IgD-negative memory B cell (primary cell): ENCODE measurements at regions not wholly inside any gene's neighbourhood (a gene's known extent, or its start where the extent isn't known, plus 50 kb on each side); places are given as distances from the start of the nearest gene placed in this dataset.
A peak's percentile ranks its signal among the peaks of the same experiment; 100 is the strongest.

Experiments used
- H3K27ac Mint-ChIP-seq, 3 donors: one replicate each; pipeline ENCODE4 v1.8.0; 2020 to 2022; ENCODE audit warnings: mild to moderate bottlenecking in 3 of 3, mixed read lengths in 3 of 3, moderate library complexity in 1 of 3
- H3K27me3 Mint-ChIP-seq: one replicate; pipeline ENCODE4 v1.8.0; 2021; ENCODE audit warnings: mixed read lengths
- H3K36me3 Mint-ChIP-seq: one replicate; pipeline ENCODE4 v1.8.0; 2020; ENCODE audit warnings: mild to moderate bottlenecking, mixed read lengths
- H3K4me1 Mint-ChIP-seq, 3 donors: one replicate each; pipeline ENCODE4 v1.8.0; 2020 to 2022; ENCODE audit warnings: mixed read lengths in 3 of 3, mild to moderate bottlenecking in 1 of 3
- H3K4me3 Mint-ChIP-seq, 4 donors: one replicate each; pipeline ENCODE4 v1.8.0; 2020 to 2022; ENCODE audit warnings: mild to moderate bottlenecking in 4 of 4, mixed read lengths in 4 of 4, moderate library complexity in 3 of 4
- H3K9me3 Mint-ChIP-seq, 3 donors: one replicate each; pipeline ENCODE4 v1.8.0; 2020 to 2021; ENCODE audit warnings: mixed read lengths in 3 of 3, mild to moderate bottlenecking in 1 of 3

- Mint-ChIP-seq H3K4me1 (peaks cover 0 to 3% (median 0%) of the 10 kb centered on the region in 3 donors), H3K4me3 (no peak overlapping the region), H3K27me3 (peaks cover 25% of the 10 kb centered on the region), H3K36me3 (no peaks in the 10 kb centered on the region), H3K27ac (no peak overlapping the region), H3K9me3 (peaks cover 0 to 3% (median 0%) of the 10 kb centered on the region in 3 donors)
These were observed 110.6 kb upstream of the NECTIN1 start for GRCh38 chr11:119839476-119840133.

GRCh38 chr11:119835753-119836152 is 106.8 kb upstream of the NECTIN1 start:
- H3K36me3 Mint-ChIP-seq, result no peaks in the 10 kb centered on the region
- no peak overlapping the region for H3K4me3 Mint-ChIP-seq

GRCh38 chr11:119832202-119832935 is 103.4 kb upstream of the NECTIN1 start:
- Mint-ChIP-seq H3K4me1 (peaks cover 0 to 1% (median 0%) of the 10 kb centered on the region in 3 donors), H3K27me3 (peaks cover 19% of the 10 kb centered on the region), H3K9me3 (peaks cover 0 to 3% (median 0%) of the 10 kb centered on the region in 3 donors), H3K27ac (no peak overlapping the region), H3K36me3 (no peaks in the 10 kb centered on the region), H3K4me3 (no peak overlapping the region)

More at GRCh38 chr11:119835753-119836152, 106.8 kb upstream of the NECTIN1 start:
- Mint-ChIP-seq H3K27ac (no peak overlapping the region), H3K4me1 (peaks cover 0 to 1% (median 0%) of the 10 kb centered on the region in 3 donors), H3K27me3 (peaks cover 25% of the 10 kb centered on the region), H3K9me3 (peaks cover 0 to 1% (median 0%) of the 10 kb centered on the region in 3 donors)

GRCh38 chr11:119831011-119831410 is 102.0 kb upstream of the NECTIN1 start:
- no peaks in the 10 kb centered on the region for H3K36me3 Mint-ChIP-seq
- no peak overlapping the region for H3K27ac Mint-ChIP-seq
- H3K27me3 Mint-ChIP-seq, result peaks cover 17% of the 10 kb centered on the region
- H3K9me3 Mint-ChIP-seq, result peaks cover 0 to 6% (median under 1%) of the 10 kb centered on the region in 3 donors
- peaks cover 0 to 1% (median 0%) of the 10 kb centered on the region in 3 donors for H3K4me1 Mint-ChIP-seq
- H3K4me3 Mint-ChIP-seq, result no peak overlapping the region

- no peaks in the 10 kb centered on the region for H3K36me3 Mint-ChIP-seq
- H3K9me3 Mint-ChIP-seq, result peaks cover 0 to 7% (median 6%) of the 10 kb centered on the region in 3 donors
- H3K4me1 Mint-ChIP-seq, result peaks cover 0 to 1% (median 0%) of the 10 kb centered on the region in 3 donors
- H3K4me3 Mint-ChIP-seq, result no peak overlapping the region
- no peak overlapping the region for H3K27ac Mint-ChIP-seq
- peaks cover 18% of the 10 kb centered on the region for H3K27me3 Mint-ChIP-seq
These were observed 101.4 kb upstream of the NECTIN1 start for GRCh38 chr11:119830400-119830799.

GRCh38 chr11:119829402-119829801 is 100.4 kb upstream of the NECTIN1 start:
- Mint-ChIP-seq H3K4me1 (no peaks in the 10 kb centered on the region), H3K27ac (no peak overlapping the region), H3K27me3 (peaks cover 15% of the 10 kb centered on the region), H3K36me3 (no peaks in the 10 kb centered on the region), H3K4me3 (no peak overlapping the region), H3K9me3 (peaks cover 0 to 11% (median 6%) of the 10 kb centered on the region in 3 donors)

GRCh38 chr11:119828819-119829218 is 99.8 kb upstream of the NECTIN1 start:
- Mint-ChIP-seq H3K4me1 (no peaks in the 10 kb centered on the region), H3K4me3 (no peak overlapping the region), H3K36me3 (no peaks in the 10 kb centered on the region), H3K27ac (no peak overlapping the region), H3K27me3 (peaks cover 15% of the 10 kb centered on the region), H3K9me3 (peaks cover 0 to 11% (median 6%) of the 10 kb centered on the region in 3 donors)

- peaks cover 14% of the 10 kb centered on the region for H3K27me3 Mint-ChIP-seq
- no peak overlapping the region for H3K4me3 Mint-ChIP-seq
- peaks cover 0 to 1% (median 0%) of the 10 kb centered on the region in 3 donors for H3K4me1 Mint-ChIP-seq
- peaks cover 1 to 11% (median 6%) of the 10 kb centered on the region in 3 donors for H3K9me3 Mint-ChIP-seq
- no peaks in the 10 kb centered on the region for H3K36me3 Mint-ChIP-seq
- H3K27ac Mint-ChIP-seq, result no peak overlapping the region
These were observed 99.0 kb upstream of the NECTIN1 start for GRCh38 chr11:119828006-119828405.

- Mint-ChIP-seq H3K27ac (no peak overlapping the region), H3K4me1 (peaks cover 0 to 2% (median 0%) of the 10 kb centered on the region in 3 donors), H3K27me3 (peaks cover 11% of the 10 kb centered on the region), H3K4me3 (no peak overlapping the region), H3K36me3 (no peaks in the 10 kb centered on the region), H3K9me3 (peaks cover 2 to 11% (median 6%) of the 10 kb centered on the region in 3 donors)
These were observed 98.1 kb upstream of the NECTIN1 start for GRCh38 chr11:119827113-119827512.

GRCh38 chr11:119823077-119823476 is 94.1 kb upstream of the NECTIN1 start:
- Mint-ChIP-seq H3K27ac (no peak overlapping the region), H3K27me3 (peaks cover 16% of the 10 kb centered on the region), H3K4me3 (no peak overlapping the region), H3K36me3 (no peaks in the 10 kb centered on the region), H3K4me1 (peaks cover 0 to 4% (median 0%) of the 10 kb centered on the region in 3 donors), H3K9me3 (peaks cover 5 to 11% (median 6%) of the 10 kb centered on the region in 3 donors)

GRCh38 chr11:119816660-119817059 is 87.7 kb upstream of the NECTIN1 start:
- no peak overlapping the region for H3K27ac Mint-ChIP-seq
- peaks cover 3 to 6% (median 5%) of the 10 kb centered on the region in 3 donors for H3K9me3 Mint-ChIP-seq
- no peaks in the 10 kb centered on the region for H3K36me3 Mint-ChIP-seq
- peaks cover 0 to 2% (median 0%) of the 10 kb centered on the region in 3 donors for H3K4me1 Mint-ChIP-seq
- no peak overlapping the region for H3K4me3 Mint-ChIP-seq
- peaks cover 18% of the 10 kb centered on the region for H3K27me3 Mint-ChIP-seq

GRCh38 chr11:119814766-119815165 is 85.8 kb upstream of the NECTIN1 start:
- no peak overlapping the region for H3K27ac Mint-ChIP-seq
- H3K9me3 Mint-ChIP-seq, result peaks cover 3 to 6% (median 5%) of the 10 kb centered on the region in 3 donors
- H3K4me1 Mint-ChIP-seq, result peaks cover 0 to 2% (median 0%) of the 10 kb centered on the region in 3 donors
- H3K27me3 Mint-ChIP-seq, result peaks cover 15% of the 10 kb centered on the region
- H3K4me3 Mint-ChIP-seq, result no peak overlapping the region
- H3K36me3 Mint-ChIP-seq, result peaks cover 1% of the 10 kb centered on the region

- Mint-ChIP-seq H3K27me3 (peaks cover 5% of the 10 kb centered on the region), H3K9me3 (peaks cover 0 to 5% (median 5%) of the 10 kb centered on the region in 3 donors), H3K27ac (no peak overlapping the region), H3K4me1 (no peaks in the 10 kb centered on the region), H3K36me3 (peaks cover 1% of the 10 kb centered on the region), H3K4me3 (peak overlapping the region in 1 of 4 donors; percentile 48)
These were observed 81.7 kb upstream of the NECTIN1 start for GRCh38 chr11:119810478-119811232.

- Mint-ChIP-seq H3K4me1 (no peaks in the 10 kb centered on the region), H3K36me3 (peaks cover 1% of the 10 kb centered on the region), H3K4me3 (no peak overlapping the region), H3K27ac (no peak overlapping the region), H3K9me3 (peaks cover 0 to 5% (median 5%) of the 10 kb centered on the region in 3 donors), H3K27me3 (peaks cover 5% of the 10 kb centered on the region)
These were observed 80.3 kb upstream of the NECTIN1 start for GRCh38 chr11:119809346-119809745.
